MM.1S (cell line): ENCODE measurements at regions not wholly inside any gene's neighbourhood (a gene's known extent, or its start where the extent isn't known, plus 50 kb on each side); places are given as distances from the start of the nearest gene placed in this dataset.

Experiments
- CTCF ChIP-seq: fragments of 300-600 bp; sonication (generic); IDR thresholded peaks from 2 replicates; pipeline ENCODE4 v1.5.1; 2016; ENCODE audit warnings: antibody characterized with exemption, low read length, mixed read lengths
- EZH2 ChIP-seq: fragments of 300-600 bp; sonication (generic); optimal IDR thresholded peaks from 2 replicates; pipeline ENCODE3; 2017; ENCODE audit warnings: low read depth, mild to moderate bottlenecking, antibody characterized with exemption, low read length, mixed read lengths
- EZH2phosphoT487 ChIP-seq: fragments of 300-600 bp; sonication (generic); IDR thresholded peaks from 2 replicates; pipeline ENCODE4 v1.6.1; 2018; ENCODE audit warnings: antibody characterized with exemption, low read length

- TF ChIP-seq CTCF (no peak), EZH2 (no peak), EZH2phosphoT487 (no peak)
Measured at GRCh38 chr16:26816266-26816665, 250.5 kb upstream of the C16orf82 start.
